AG10803 (cell line): ENCODE measurements at regions not wholly inside any gene's neighbourhood (a gene's known extent, or its start where the extent isn't known, plus 50 kb on each side); places are given as distances from the start of the nearest gene placed in this dataset.
"Not testable (repeated sequence)": the region's sequence is repeated elsewhere in the genome, so short reads cannot be mapped to it uniquely, and the experiment has no call there.

Experiments
- DNase-seq: peaks from one replicate; pipeline ENCODE4 v3.0.0; 2010; ENCODE audit warnings: low read depth
- H3K4me3 ChIP-seq: 2 replicates; pipeline ENCODE4 v1.5.1; 2011; ENCODE audit warnings: mild to moderate bottlenecking, low read length, control low read depth
- CTCF ChIP-seq: conservative IDR thresholded peaks from 2 replicates; pipeline ENCODE4 v1.5.1; 2011; ENCODE audit warnings: mild to moderate bottlenecking, low read length, control low read depth, inconsistent platforms

- no peak for TF ChIP-seq CTCF
- DNase-seq: no peak
- no peak overlapping the region for H3K4me3 ChIP-seq
Observed at GRCh38 chr2:236998758-236999157, 86.9 kb upstream of the COPS8 start.

GRCh38 chr2:237000481-237000880, 85.2 kb upstream of the COPS8 start:
- no peak overlapping the region for H3K4me3 ChIP-seq
- no peak for TF ChIP-seq CTCF
- no peak for DNase-seq

- not testable (repeated sequence) for H3K4me3 ChIP-seq, DNase-seq
Observed at GRCh38 chr2:237005341-237005740, 80.3 kb upstream of the COPS8 start.

- H3K4me3 ChIP-seq: no peak overlapping the region
- TF ChIP-seq CTCF: no peak
Observed at GRCh38 chr2:237011206-237011795, 74.4 kb upstream of the COPS8 start.

GRCh38 chr2:237012004-237012403, 73.7 kb upstream of the COPS8 start:
- TF ChIP-seq CTCF: no peak
- DNase-seq: no peak
- no peak overlapping the region for H3K4me3 ChIP-seq

More at GRCh38 chr2:237011206-237011795, 74.4 kb upstream of the COPS8 start:
- DNase-seq: no peak

- DNase-seq: no peak
- no peak overlapping the region for H3K4me3 ChIP-seq
- TF ChIP-seq CTCF: no peak
Observed at GRCh38 chr2:237012577-237013267, 73.0 kb upstream of the COPS8 start.

- no peak for TF ChIP-seq CTCF
- H3K4me3 ChIP-seq: no peak overlapping the region
- DNase-seq: no peak
Observed at GRCh38 chr2:237016121-237016915, 69.4 kb upstream of the COPS8 start.
